HG03354 (cell line): ENCODE measurements at regions not wholly inside any gene's neighbourhood (a gene's known extent, or its start where the extent isn't known, plus 50 kb on each side); places are given as distances from the start of the nearest gene placed in this dataset.
"Not testable (repeated sequence)": the region's sequence is repeated elsewhere in the genome, so short reads cannot be mapped to it uniquely, and the experiment has no call there.

ENCODE experiments used
- ATAC-seq: cut with Tn5 transposase; IDR thresholded peaks from one replicate; pipeline ENCODE4 v1.9.1; 2021; ENCODE audit warnings: mild to moderate bottlenecking; ENCODE audit not compliant: unreplicated experiment, poor library complexity, severe bottlenecking

DNA sequence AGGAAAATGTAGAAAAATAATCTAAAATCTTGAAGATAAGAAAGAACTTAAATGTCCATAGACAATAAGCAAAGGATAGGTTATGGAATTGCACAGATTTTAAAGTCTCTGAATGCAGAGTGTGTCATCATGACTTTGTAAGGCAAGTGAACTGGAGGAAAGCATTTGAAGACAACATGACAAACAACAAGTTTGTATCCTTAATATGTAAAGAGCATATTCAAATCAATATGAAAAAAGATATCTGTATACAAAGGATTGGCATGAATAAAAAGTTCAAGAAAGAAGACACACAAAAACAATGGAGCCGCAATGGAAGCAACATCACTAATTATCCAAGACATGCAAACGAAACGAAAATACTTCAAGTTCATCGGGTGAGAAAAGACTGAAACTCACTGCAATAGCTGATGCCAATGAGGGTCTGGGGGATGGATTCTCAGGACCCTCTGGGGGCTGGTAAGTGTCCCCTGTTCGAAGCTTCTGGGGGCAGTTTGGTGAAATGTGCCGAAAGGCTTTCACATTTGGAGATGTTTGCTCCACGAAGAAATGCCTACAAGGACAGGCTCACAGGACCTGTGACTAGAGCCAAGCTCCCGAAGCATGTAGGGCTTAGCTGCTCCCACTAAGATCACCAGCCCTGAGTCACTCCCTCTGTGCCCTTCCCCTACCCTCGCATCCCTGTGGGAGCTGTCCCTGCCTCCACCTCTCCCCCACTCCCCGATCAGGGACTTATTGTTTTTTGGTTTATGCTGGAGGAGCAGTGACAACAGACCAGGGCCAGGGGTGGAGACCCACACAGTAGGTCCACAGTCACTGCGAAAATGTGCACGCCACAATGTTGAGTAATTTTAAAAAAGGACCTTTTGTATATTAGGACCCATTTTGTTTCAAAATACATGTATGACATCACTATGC is 345.7 kb upstream of the SFSWAP start:
- ATAC-seq, result no peak

DNA sequence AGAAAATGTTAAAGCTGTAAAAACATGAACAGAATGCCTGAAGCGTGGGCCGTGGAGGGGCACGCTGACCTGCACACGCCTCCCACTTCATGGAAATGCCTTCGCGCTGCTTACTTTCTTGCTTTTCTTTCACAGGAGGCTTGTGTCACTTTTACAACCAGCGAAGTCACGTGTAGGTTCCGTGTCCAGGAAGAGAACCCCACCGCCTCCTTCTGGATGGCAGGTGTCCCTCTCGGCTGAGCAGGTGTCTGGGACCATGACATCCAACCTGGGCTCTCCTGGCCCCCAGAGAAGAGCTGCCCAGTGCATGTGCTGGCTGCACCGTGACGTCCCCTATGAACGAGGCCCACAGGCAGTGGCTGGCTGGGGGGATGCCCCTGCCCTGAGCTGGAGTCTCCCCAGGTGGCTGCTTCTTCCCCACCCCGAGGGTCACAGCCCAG is 345.0 kb upstream of the SFSWAP start:
- ATAC-seq, result no peak

GRCh38 chr12:131366261-131366871 is 344.5 kb upstream of the SFSWAP start:
- no peak for ATAC-seq

GRCh38 chr12:131367067-131367982 is 343.6 kb upstream of the SFSWAP start:
- ATAC-seq, result not testable (repeated sequence)

DNA sequence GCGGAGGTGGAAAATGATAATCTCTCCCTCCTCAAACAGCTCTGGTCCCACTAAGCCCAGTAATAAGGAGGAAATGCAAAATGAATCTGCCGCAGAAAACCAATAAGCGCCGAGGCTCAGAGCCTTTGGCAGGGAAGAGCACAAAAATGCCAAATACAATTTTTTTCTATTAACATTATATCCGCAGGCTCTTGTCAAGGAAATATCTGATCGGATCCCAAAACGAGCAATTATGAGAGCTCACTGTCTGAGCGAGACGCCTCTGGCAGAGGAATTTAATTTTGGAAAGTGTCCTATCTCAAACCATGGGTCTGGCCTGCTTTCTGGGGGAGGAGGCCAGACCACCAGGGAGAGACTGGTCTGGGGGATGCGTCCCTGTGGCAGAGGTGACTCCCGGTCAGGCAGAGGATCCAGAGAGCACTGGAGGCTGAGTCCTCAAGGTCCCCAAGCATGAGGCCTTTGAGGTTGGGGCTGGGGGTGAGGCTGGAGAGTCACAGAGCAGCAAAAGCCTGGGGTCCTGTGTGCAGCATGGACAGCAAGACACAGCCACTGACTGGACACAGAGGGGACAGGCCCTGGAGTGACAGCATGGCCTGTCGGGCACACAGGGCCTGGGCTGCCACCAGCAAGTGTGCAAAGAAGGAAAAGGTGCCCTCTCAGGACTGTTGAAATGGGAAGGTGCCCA is 342.8 kb upstream of the SFSWAP start:
- ATAC-seq, result no peak

DNA sequence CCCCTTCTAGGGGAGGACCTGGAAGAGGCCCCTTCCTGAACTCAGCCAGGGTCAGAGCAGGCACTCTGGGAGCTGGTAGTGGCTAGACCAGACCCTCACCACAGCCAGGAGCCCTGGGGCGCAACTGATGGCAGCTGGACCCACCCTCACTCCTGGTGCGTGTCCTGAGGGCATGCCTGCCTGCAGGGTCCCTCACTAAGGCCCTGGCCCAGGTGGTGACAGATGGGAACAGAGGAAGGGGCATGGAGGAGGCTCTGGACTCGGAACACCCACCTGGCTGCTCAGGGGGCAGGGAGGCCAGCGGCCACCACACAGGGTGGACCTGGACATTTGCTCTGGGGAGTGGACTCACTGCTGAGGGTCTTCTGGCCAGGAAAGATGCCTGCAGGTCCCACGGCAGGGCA is 342.2 kb upstream of the SFSWAP start:
- no peak for ATAC-seq

DNA sequence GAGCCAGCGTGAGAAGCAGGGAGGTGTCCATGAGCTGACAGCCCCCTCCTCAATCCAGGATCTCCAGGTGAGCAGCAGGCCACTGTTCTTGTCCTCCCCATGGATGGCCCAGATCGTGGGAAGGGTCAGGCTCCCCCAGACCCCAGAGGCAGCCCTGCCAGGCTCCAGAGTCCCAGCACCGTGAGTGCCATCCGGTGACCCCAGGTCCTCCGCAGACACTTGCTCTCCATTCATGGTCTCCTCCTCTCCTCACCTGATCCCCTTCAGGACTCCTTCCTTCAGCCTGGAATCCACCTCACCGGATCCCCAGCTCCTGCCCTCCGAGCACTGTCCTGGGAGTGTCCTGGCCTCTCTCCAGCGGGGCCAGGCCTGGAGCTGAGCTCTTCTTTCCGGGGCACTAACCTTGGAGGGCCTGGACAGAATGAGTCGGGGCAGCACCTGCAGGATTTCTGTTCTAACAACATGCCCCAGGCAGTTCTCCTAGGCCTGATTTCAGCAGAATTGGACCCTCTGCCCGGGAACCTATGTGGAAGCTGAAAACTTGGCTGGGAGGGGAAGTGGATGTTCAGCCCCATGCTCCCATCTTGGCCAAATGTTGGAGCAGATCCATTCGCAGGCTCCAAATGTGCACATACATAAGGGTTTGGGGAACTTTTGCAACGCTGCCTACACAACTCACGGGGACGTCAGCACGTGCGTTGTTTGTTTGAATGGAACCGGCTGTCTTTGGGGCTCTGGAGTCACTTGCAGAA is 341.6 kb upstream of the SFSWAP start:
- ATAC-seq, result no peak

- ATAC-seq, result no peak
Measured at GRCh38 chr12:131370321-131370720, 340.6 kb upstream of the SFSWAP start.

DNA sequence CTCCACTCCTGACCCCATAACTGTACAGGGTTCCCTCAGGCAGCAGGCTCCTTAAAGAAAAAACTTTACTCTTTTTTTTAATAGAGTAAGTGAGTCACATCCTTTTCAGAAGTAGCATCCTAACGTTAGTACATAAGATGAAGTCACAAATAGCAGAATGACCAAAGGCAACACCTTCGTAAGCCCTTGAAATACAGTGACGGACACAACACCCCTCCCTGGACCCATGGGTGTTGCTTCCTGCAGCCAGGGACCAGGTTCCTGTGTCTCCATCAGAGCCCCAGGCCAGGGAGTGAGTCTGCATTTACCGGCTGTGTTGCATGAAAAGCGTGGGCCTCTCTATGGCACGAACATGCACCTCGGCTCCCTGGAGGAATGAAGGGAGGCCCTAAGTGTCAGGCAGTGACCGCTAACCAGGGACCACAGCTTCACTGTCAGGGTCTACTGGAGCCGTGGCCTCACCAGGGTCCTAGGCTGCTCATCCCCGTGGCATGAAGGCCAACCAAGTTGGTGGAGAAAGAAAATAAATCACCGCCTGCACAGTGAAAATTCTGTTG is 340.0 kb upstream of the SFSWAP start:
- no peak for ATAC-seq

- ATAC-seq, result no peak
Measured at GRCh38 chr12:131371401-131372170, 339.3 kb upstream of the SFSWAP start.

DNA sequence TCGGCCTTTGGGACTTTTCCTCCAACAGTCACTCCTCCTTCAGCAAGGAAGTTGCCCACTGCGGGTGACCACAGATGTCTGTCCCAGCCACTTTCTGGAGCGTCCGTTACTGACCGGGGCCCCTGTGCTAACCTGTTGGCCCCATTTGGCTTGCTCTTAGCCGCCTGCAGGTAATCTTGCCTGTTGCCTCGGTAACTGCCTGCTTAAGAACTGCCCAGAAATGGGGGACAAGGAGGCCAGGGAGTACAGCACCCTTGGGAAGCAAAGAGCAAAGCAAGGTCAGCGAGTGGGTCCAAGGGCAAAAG is 338.8 kb upstream of the SFSWAP start:
- no peak for ATAC-seq

DNA sequence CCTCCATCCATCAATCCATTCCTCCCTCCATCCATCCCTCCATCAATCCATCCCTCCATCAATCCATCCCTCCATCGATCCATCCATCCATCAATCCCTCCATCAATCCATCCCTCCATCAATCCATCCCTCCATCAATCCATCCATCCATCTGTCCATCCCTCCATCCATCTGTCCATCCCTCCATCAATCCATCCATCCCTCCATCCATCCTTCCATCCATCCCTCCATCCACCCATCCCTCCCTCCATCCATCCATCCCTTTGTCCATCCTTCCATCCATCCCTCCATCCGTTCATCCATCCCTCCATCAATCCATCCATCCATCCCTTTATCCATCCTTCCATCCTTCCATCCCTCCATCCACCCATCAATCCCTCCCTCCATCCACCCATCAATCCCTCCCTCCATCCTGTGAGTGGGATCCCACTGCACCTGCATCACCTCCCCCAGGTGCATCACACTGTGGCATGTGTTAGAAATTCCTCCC is 338.1 kb upstream of the SFSWAP start:
- no peak for ATAC-seq

GRCh38 chr12:131375261-131375971 is 335.5 kb upstream of the SFSWAP start:
- no peak for ATAC-seq

DNA sequence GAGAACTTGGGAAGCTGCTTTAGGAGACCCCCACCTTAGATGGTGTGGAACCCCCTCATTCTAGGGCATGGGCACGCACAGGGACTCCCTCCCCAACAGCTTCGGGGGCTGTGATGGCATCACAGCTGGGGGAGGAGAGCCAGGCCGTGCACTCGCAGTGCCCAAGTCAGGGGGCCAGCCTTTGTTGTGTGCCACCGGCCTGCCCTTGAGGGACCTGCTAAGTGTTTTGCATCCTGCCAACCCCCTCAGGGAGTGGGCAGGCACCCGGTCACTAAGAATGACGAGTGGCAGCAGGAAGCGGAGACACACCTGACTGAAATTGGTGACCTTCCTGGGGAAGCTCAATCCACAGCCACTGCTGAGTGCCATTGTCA is 334.9 kb upstream of the SFSWAP start:
- no peak for ATAC-seq

GRCh38 chr12:131378176-131378842 is 332.6 kb upstream of the SFSWAP start:
- no peak for ATAC-seq

DNA sequence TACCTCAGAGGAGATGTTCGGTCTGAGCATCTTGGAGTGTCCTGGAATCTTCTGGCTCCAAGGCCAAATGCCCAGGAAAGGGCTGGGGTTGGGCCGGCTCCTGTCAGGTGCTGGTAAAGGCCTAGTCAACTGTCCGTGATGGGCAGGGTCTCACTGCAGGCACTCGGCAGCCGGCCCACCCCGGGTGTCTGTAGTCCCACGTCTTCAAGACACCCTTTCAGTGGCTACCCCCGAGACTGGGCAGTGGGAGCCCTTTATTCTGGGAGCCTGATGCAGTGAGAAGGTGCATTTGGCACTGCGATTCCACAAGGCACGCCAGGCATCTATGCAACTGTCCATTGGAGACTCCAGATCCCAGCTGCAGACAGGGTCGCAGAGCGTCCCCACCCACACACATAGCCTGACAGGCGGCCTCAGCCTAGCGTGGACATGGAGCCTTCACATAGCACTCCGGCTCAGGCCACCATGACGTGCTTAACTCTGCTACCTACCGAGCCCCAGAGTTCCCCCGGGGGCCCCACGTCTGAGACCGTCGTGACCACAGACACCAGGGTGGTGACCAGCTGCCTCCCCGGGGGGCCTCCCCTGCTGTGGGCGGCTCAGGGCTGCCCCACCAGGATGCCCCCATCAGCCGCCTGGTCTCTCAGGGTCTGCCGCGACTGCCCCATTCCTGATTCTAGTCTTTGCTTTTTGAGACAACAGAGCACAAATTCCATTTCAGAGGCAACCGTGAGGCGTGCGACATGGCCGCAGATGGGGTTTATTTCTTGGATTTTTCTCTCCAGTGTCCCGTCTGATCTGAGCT is 331.8 kb upstream of the SFSWAP start:
- ATAC-seq, result no peak
